ENCODE measurements at regions not wholly inside any gene's neighbourhood (a gene's known extent, or its start where the extent isn't known, plus 50 kb on each side); places are given as distances from the start of the nearest gene placed in this dataset.

GRCh38 chr14:81584495-81584894 lies 50.8 kb upstream of the SEL1L start:
- H3K27ac ChIP-seq (replicated peaks) = no peak overlapping the region
- DNase-seq (ENCODE audit: low read depth in 1 of 2, low spot score in 1 of 2) = no peak
- TF ChIP-seq POLR2AphosphoS5 (IDR thresholded peaks at IDR 0.05; ENCODE audit: low read depth) (no peak), GABPA (IDR thresholded peaks at IDR 0.05; ENCODE audit: low read depth) (no peak), CTCF (IDR thresholded peaks at IDR 0.05; ENCODE audit: insufficient read depth, low read length) (no peak), REST (IDR thresholded peaks at IDR 0.05; ENCODE audit: insufficient replicate concordance, low read depth) (no peak), SPI1 (IDR thresholded peaks at IDR 0.05; ENCODE audit: borderline replicate concordance, low read depth) (no peak)
- H3K27me3 ChIP-seq (ENCODE audit: insufficient read depth, poor library complexity, severe bottlenecking) = no peaks in the 10 kb centered on the region
- H3K4me3 ChIP-seq (replicated peaks; ENCODE audit: insufficient read depth, low read length) = no peak overlapping the region

- Histone ChIP-seq H3K27ac (replicated peaks) (no peak overlapping the region), H3K4me3 (replicated peaks; ENCODE audit: insufficient read depth, low read length) (no peak overlapping the region), H3K27me3 (ENCODE audit: insufficient read depth, poor library complexity, severe bottlenecking) (no peaks in the 10 kb centered on the region)
- no peak for DNase-seq (ENCODE audit: low read depth in 1 of 2, low spot score in 1 of 2)
- TF ChIP-seq POLR2AphosphoS5 (IDR thresholded peaks at IDR 0.05; ENCODE audit: low read depth) (no peak), REST (IDR thresholded peaks at IDR 0.05; ENCODE audit: insufficient replicate concordance, low read depth) (no peak), SPI1 (IDR thresholded peaks at IDR 0.05; ENCODE audit: borderline replicate concordance, low read depth) (no peak), GABPA (IDR thresholded peaks at IDR 0.05; ENCODE audit: low read depth) (no peak), CTCF (IDR thresholded peaks at IDR 0.05; ENCODE audit: insufficient read depth, low read length) (no peak)
These were observed 55.9 kb upstream of the SEL1L start for GRCh38 chr14:81589381-81590065.

GRCh38 chr14:81591266-81591665 lies 57.6 kb upstream of the SEL1L start:
- no peaks in the 10 kb centered on the region for H3K27me3 ChIP-seq (ENCODE audit: insufficient read depth, poor library complexity, severe bottlenecking)
- H3K4me3 ChIP-seq (replicated peaks; ENCODE audit: insufficient read depth, low read length) = no peak overlapping the region
- H3K27ac ChIP-seq (replicated peaks) = no peak overlapping the region
- DNase-seq (ENCODE audit: low read depth in 1 of 2, low spot score in 1 of 2) = no peak
- TF ChIP-seq GABPA (IDR thresholded peaks at IDR 0.05; ENCODE audit: low read depth) (no peak), POLR2AphosphoS5 (IDR thresholded peaks at IDR 0.05; ENCODE audit: low read depth) (no peak), CTCF (IDR thresholded peaks at IDR 0.05; ENCODE audit: insufficient read depth, low read length) (no peak), SPI1 (IDR thresholded peaks at IDR 0.05; ENCODE audit: borderline replicate concordance, low read depth) (no peak), REST (IDR thresholded peaks at IDR 0.05; ENCODE audit: insufficient replicate concordance, low read depth) (no peak)
